Breast epithelium (tissue), 4 donors: ENCODE measurements at regions not wholly inside any gene's neighbourhood (a gene's known extent, or its start where the extent isn't known, plus 50 kb on each side); places are given as distances from the start of the nearest gene placed in this dataset.
"Not testable (repeated sequence)": the region's sequence is repeated elsewhere in the genome, so short reads cannot be mapped to it uniquely, and the experiment has no call there.

ENCODE experiments used
- DNase-seq, 2 donors: peaks; one replicate each; pipeline ENCODE4 v3.0.0-alpha.2; 2019; ENCODE audit warnings: low spot score in 2 of 2
- H3K27ac ChIP-seq, 2 donors: fragments of 200-600 bp; sonication (generic) in 1 of 2; one replicate each; pipeline ENCODE4 v1.5.1; 2016 to 2019; ENCODE audit warnings: mild to moderate bottlenecking in 1 of 2
- H3K27me3 ChIP-seq, 2 donors: fragments of 200-600 bp; sonication (generic) in 1 of 2; one replicate each; pipeline versions ENCODE4 v1.5.1 to v1.6.0; 2017 to 2019; ENCODE audit warnings: control low read depth in 1 of 2, mild to moderate bottlenecking in 1 of 2
- H3K36me3 ChIP-seq: fragments of 200-600 bp; one replicate; pipeline ENCODE4 v1.5.1; 2019
- H3K4me1 ChIP-seq, 2 donors: fragments of 200-600 bp; sonication (generic); one replicate each; pipeline ENCODE4 v1.5.1; 2016 to 2019; ENCODE audit warnings: control low read depth in 1 of 2
- H3K4me3 ChIP-seq, 3 donors: fragments of 200-600 bp; sonication (generic); 1 replicate in 2 of 3; 2 replicates in 1 of 3; pipeline ENCODE4 v1.5.1; 2016 to 2019; ENCODE audit warnings: mild to moderate bottlenecking in 3 of 3, moderate library complexity in 2 of 3
- H3K9me3 ChIP-seq, 2 donors: fragments of 200-600 bp; sonication (generic) in 1 of 2; one replicate each; pipeline ENCODE4 v1.5.1; 2016 to 2019; ENCODE audit warnings: control low read depth in 1 of 2
- POLR2A ChIP-seq: fragments of 450-650 bp; IDR thresholded peaks from one replicate; pipeline ENCODE4 v1.6.1; 2016; ENCODE audit warnings: antibody characterized with exemption, mild to moderate bottlenecking, moderate library complexity
- POLR2AphosphoS5 ChIP-seq, 3 donors: sonication (generic); formaldehyde crosslinking; IDR thresholded peaks; one replicate each; pipeline ENCODE4 v1.6.1; 2017; ENCODE audit warnings: antibody characterized with exemption in 3 of 3
- intact Hi-C: fragments of 100-400 bp; cut with DNase I; formaldehyde crosslinking; loops from one replicate; pipeline ENCODE4 v1.15.1; 2023; ENCODE audit warnings: low total_unique reads
- TF ChIP-seq, protein P1 (sequence below), 3 donors: fragments of 450-650 bp; IDR thresholded peaks; one replicate each; pipeline ENCODE4 v1.5.1; 2016 to 2017; ENCODE audit warnings: antibody characterized with exemption in 3 of 3, mild to moderate bottlenecking in 3 of 3, moderate library complexity in 3 of 3

DNA sequence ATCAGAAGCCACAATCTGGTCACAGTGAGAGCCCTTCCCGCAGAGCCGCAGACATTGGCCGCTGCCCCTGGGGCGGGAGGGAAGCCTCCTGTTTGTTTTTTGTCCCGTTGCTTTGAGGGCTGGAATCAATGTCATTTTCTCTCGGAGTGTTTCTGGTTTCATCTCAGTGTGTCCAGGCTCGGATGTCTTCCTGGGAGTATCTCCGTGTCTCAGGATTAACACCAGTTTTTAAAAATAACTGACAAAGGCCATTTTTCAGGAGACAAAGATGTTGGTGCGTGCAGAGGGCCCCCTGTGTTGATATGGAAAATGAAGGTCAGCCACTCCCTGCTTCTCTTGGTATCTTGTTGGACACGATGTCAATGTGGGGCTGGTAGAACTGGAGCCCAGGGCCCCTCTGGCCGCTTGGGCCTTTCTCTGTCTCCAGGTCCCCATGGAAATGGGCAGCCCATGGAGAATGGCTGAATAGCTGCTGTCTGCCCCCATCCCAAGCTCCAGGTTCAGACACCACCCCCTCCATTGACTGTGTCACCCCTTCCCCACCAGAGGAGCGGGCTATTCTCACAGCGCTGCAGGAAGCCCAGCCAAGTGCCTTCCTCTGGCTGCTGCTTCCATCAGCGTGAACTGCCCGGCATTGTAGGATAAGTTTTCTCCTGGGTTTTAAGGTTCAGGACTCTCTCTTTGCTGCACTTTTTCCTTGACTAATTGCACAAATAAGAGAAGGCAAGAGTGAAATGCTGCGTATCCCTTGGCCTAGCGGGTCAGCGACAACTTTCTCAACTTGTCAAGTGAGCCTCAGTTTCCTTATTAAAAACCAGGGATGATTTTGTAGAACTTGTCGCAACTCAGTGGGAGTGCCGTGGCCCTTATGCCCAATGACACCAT lies 72.2 kb upstream of the METTL9 start:
- no peaks in the 10 kb centered on the region for H3K36me3 ChIP-seq
- H3K9me3 ChIP-seq, result no peaks in the 10 kb centered on the region
- no peak overlapping the region for H3K4me3 ChIP-seq
- H3K4me1 ChIP-seq, result peaks cover 0 to 6% of the 10 kb centered on the region in 2 donors
- TF ChIP-seq POLR2A, result no peak
- TF ChIP-seq, protein P1, sequence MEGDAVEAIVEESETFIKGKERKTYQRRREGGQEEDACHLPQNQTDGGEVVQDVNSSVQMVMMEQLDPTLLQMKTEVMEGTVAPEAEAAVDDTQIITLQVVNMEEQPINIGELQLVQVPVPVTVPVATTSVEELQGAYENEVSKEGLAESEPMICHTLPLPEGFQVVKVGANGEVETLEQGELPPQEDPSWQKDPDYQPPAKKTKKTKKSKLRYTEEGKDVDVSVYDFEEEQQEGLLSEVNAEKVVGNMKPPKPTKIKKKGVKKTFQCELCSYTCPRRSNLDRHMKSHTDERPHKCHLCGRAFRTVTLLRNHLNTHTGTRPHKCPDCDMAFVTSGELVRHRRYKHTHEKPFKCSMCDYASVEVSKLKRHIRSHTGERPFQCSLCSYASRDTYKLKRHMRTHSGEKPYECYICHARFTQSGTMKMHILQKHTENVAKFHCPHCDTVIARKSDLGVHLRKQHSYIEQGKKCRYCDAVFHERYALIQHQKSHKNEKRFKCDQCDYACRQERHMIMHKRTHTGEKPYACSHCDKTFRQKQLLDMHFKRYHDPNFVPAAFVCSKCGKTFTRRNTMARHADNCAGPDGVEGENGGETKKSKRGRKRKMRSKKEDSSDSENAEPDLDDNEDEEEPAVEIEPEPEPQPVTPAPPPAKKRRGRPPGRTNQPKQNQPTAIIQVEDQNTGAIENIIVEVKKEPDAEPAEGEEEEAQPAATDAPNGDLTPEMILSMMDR (IDR thresholded peaks at IDR 0.05), result no peak
- TF ChIP-seq POLR2AphosphoS5 (IDR thresholded peaks at IDR 0.05), result no peak
- intact Hi-C loops, result no loop called here
- DNase-seq, result no peak
- no peaks in the 10 kb centered on the region for H3K27me3 ChIP-seq
- H3K27ac ChIP-seq, result no peak overlapping the region

DNA sequence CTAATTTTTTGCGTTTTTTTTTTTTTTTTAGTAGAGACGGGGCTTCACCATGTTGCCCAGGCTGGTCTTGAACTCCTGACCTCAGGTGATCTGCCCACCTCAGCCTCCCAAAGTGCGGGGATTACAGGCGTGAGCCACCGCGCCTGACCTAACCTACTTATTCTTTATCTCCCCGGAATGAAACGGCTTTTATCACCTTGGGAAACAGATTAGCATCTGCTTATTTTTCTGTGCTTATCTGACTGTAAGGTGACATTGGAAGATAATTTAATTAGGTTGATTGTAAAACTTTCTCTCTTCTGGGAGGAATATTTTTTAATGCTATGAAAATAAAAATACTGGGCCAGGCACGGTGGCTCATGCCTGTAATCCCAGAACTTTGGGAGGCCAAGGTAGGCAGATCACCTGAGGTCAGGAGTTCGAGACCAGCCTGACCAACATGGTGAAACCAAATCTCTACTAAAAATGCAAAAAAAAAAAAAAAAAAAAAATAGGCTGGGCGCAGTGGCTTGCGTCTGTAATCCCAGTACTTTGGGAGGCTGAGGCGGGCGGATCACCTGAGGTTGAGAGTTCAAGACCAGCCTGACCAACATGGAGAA lies 70.2 kb upstream of the METTL9 start:
- H3K36me3 ChIP-seq, intact Hi-C loops, DNase-seq, H3K9me3 ChIP-seq, H3K4me3 ChIP-seq, H3K4me1 ChIP-seq, H3K27ac ChIP-seq, H3K27me3 ChIP-seq: not testable (repeated sequence)

DNA sequence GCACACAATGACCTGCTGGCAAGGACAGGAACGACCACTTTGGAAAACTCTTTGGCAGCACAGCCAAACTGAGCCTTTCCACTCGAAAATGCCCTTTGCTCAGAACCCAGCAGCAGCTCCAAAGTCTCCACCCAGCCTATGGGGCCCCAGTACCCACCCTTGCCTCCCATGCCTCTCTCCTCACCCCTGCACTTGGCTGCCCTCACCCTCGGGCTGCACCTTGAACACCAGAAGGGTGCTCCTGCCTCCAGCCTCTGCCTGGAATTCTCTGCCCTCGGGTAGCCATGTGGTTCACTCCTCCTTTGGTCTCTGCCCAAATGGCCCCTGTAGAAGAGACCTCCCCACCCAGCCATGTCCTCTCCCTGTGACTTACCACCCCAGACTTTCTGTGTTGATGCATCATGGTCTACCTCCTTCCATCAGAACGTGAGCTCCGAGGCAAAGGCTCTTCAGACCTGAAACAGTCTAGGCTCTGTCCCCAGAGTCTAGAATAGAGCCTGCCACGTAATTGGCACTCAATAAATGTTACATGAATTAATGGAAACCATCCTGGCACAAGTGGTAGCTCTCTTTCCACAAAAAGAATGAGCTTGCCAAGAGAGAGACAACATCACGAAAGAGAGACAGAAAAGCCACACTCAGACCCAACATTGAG lies 68.5 kb upstream of the METTL9 start:
- H3K9me3 ChIP-seq, H3K27ac ChIP-seq, DNase-seq, H3K4me1 ChIP-seq, H3K4me3 ChIP-seq, intact Hi-C loops, H3K36me3 ChIP-seq, H3K27me3 ChIP-seq: not testable (repeated sequence)

DNA sequence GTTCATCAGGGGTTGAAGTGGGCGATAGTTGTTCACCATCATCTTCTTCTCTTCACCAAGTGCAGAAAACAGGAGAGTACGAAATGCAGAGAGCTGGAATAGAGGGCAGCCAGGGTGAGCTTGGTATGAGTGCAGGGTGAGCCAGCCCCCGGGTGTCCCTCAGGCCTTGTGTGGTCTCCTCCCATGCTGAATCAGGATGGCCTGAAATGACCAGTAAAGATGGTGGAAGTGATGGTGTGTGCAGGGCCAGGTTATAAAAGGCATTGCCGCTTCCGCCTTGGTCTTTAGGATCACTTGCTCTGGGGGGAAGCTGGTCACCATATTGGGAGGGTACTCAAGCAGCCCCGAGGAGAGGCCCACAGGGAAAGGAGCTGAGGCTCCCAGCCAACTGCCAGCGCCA lies 66.4 kb upstream of the METTL9 start:
- H3K9me3 ChIP-seq, H3K27me3 ChIP-seq, DNase-seq, intact Hi-C loops, H3K4me1 ChIP-seq, H3K27ac ChIP-seq, H3K4me3 ChIP-seq, H3K36me3 ChIP-seq: not testable (repeated sequence)

DNA sequence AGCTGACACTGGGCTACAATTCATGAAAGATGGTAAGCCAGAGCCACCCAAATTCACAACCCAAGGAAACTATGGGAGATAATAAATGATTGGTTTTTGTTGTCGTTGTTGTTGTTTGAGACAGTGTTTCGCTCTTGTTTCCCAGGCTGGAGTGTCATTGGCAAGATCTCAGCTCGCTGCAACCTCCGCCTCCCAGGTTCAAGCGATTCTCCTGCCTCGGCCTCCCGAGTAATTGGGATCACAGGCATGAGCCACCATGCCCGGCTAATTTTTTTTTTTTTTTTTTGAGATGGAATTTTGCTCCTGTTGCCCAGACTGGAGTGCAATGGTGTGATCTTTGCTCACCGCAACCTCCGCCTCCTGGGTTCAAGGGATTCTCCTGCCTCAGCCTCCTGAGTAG lies 65.9 kb upstream of the METTL9 start:
- H3K9me3 ChIP-seq, H3K4me3 ChIP-seq, H3K27me3 ChIP-seq, DNase-seq, H3K4me1 ChIP-seq, H3K27ac ChIP-seq, intact Hi-C loops, H3K36me3 ChIP-seq: not testable (repeated sequence)

DNA sequence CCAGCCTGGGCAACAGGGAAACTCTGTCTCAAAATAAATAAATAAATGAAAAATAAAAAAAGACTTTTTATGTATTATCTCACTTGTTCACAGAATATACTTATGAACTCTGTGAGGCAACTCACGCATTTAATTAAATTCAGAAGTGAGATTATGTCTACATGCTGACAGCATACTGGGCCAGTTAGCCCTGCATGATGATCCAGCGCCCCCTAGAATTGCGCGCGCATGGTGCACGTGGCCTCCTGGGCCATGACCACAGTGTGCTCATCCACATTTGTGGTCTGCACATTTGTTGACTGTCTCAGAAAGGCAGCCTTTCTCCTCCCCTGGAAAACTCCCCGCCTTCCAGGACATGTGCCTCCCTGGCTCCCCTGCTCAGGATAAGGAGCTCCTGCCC lies 64.8 kb upstream of the METTL9 start:
- H3K9me3 ChIP-seq, H3K27ac ChIP-seq, H3K36me3 ChIP-seq, H3K4me3 ChIP-seq, DNase-seq, H3K4me1 ChIP-seq, intact Hi-C loops, H3K27me3 ChIP-seq: not testable (repeated sequence)

DNA sequence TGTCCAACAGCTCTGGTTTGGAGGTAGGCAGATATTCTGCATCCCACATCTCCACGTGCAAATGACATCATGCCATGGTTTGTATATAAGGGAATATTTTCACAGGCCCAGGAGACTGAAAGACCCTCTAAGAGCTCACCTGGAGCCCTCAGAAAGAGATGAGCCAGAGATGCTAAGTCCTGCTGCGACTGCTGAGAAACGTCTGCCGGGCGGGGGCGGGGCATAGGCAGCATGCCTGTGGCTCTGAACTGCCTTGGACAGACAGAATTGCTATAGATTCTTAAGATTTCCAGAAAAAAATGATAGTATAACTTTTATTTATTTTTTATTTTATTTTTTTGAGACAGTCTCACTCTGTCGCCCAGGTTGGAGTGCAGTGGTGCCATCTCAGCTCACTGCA lies 64.2 kb upstream of the METTL9 start:
- intact Hi-C loops, H3K27me3 ChIP-seq, H3K27ac ChIP-seq, H3K4me3 ChIP-seq, H3K36me3 ChIP-seq, DNase-seq, H3K4me1 ChIP-seq, H3K9me3 ChIP-seq: not testable (repeated sequence)

DNA sequence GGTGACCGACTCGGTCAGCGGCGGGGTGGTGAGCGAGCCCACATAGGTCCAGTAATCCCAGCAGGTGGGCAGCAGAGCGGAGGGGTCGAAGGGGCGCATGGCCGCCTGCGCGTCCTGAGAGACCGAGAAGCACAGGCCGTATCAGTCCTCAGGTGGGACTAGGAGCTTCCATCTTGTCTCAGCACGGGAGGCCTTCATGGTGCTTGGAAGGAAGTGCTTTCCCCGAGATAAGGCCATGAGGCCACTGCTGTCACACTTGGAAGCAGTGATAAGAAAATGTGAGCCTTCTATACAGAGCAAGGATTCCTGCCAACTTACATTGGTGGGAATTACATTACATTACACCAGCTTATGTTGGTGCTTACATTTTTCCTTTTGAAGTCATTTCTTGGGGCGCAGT lies 62.6 kb upstream of the METTL9 start:
- H3K4me1 ChIP-seq, H3K4me3 ChIP-seq, H3K27me3 ChIP-seq, H3K27ac ChIP-seq, H3K36me3 ChIP-seq, H3K9me3 ChIP-seq, intact Hi-C loops, DNase-seq: not testable (repeated sequence)

DNA sequence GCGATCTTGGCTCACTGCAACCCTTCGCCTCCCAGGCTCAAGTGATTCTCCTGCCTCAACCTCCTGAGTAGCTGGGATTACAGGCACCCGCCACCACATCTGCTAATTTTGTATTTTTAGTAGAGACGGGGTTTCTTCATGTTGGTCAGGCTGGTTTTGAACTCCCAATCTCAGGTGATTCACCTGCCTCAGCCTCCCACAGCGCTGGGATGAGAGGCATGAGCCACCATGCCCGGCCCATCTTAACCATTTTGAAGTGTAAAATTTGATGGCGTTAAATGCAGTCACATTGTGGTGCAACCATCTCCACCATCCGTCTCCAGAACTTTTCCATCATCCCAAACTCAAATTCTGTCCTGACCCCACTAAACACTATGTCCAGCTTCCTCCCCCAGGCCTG lies 61.8 kb upstream of the METTL9 start:
- H3K4me1 ChIP-seq, H3K36me3 ChIP-seq, H3K27me3 ChIP-seq, H3K9me3 ChIP-seq, intact Hi-C loops, DNase-seq, H3K4me3 ChIP-seq, H3K27ac ChIP-seq: not testable (repeated sequence)

DNA sequence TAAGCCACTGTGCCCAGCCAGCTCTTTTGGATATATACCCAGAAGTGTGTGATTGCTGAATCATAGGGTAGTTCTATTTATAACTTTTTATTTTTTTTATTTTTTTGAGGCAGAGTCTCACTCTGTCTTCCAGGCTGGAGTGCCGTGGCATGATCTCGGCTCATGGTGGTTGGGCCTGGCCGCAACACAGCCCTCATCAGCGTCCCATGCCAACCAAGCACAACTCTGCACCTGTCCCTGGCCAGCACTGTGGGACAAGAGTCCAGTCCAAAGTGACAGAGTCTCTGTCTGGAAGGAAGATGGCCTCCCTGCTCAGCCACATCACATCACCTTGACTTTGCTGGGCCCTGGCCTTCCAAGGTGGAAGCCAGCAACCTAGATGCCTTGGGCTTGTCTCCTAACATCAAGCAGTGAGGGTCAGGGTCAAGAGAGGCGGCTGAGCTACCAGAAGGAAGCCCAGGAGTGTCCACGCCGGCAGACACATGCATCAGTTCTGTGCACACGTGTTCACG lies 60.2 kb upstream of the METTL9 start:
- H3K4me3 ChIP-seq, DNase-seq, intact Hi-C loops, H3K27ac ChIP-seq, H3K9me3 ChIP-seq, H3K4me1 ChIP-seq, H3K36me3 ChIP-seq, H3K27me3 ChIP-seq: not testable (repeated sequence)

DNA sequence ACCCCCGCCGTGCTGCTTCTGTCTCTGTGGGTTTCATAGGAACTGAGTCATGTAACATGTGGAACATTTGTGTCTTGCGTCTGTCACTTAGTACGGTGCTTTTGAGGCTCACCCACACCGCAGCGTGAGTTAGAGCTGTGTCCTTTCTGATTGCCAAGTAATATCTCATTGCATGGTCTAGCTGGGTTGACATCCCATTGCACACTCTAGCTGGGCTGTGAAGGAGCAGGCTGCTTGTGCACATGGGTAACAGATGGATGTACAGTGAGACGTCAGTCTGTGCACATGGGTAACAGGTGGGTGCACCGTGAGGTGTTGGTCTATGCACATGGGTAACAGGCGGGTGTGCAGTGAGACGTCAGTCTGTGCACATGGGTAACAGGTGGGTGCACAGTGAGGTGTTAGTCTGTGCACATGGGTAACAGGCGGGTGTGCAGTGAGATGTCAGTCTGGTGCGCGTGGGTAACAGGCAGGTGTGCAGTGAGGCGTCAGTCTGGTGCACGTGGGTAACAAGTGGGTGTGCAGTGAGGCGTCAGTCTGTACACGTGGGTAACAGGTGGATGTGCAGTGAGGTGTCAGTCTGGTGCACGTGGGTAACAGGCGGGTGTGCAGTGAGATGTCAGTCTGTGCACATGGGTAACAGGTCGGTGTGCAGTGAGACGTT lies 58.5 kb upstream of the METTL9 start:
- H3K36me3 ChIP-seq, H3K4me3 ChIP-seq, intact Hi-C loops, DNase-seq, H3K27me3 ChIP-seq, H3K27ac ChIP-seq, H3K4me1 ChIP-seq, H3K9me3 ChIP-seq: not testable (repeated sequence)

DNA sequence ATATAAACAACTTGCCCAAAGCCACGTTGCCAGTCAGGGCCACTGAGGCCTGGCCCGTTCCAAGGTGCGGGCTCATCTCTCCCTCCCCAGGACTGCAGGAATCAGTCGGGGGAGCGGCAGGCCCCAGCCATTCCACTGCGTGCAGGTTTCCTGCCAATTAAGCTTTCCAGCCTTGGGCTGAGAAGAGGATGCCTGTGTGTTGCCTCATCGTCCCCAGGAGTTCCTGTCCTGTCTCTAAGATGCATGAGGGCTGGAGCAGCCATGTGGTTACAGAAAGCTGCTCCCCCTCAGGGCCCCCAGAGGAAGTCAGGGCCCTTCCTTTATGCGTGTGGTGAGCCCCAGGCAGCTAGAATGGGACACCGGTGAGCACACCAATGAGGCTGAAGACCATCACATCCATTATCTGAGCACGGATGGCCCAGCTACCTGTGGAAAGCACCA lies 57.7 kb upstream of the METTL9 start:
- H3K27ac ChIP-seq, H3K4me3 ChIP-seq, H3K9me3 ChIP-seq, DNase-seq, H3K27me3 ChIP-seq, H3K36me3 ChIP-seq, H3K4me1 ChIP-seq, intact Hi-C loops: not testable (repeated sequence)
